ENCODE measurements at regions not wholly inside any gene's neighbourhood (a gene's known extent, or its start where the extent isn't known, plus 50 kb on each side); places are given as distances from the start of the nearest gene placed in this dataset.
"Not testable (repeated sequence)": the region's sequence is repeated elsewhere in the genome, so short reads cannot be mapped to it uniquely, and the experiment has no call there.

- Histone ChIP-seq H3K36me3 (ENCODE audit: control insufficient read depth in 1 of 2, insufficient read depth in 2 of 2, low read length in 2 of 2) (no peaks in the 10 kb centered on the region), H3K27ac (ENCODE audit: low read length) (no peak overlapping the region)
Observed at GRCh38 chrY:18993480-18993879, 219.9 kb upstream of the HSFY2 start.

DNA sequence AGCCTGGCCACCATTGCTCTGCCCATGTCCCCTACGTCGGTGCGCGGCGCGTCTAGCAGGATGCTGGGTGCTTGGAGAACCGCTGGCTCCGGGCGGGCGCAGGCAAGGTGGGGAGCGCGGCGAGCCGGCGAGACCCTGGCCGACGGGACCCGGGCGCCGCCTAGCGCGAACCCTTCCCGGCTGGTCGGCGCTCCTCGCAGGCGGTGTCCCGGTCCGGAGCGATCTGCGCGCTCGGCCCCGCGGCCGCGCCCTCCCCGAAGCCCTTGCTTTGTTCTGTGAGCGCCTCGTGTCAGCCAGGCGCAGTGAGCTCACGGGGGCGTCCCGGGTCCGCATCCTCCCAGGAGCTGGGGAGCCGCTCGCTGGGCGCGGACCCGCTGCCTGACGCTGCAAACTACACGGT lies 219.1 kb upstream of the HSFY2 start:
- H3K4me1 ChIP-seq (ENCODE audit: control insufficient read depth in 1 of 2, insufficient read depth in 2 of 2, low read length in 2 of 2); H3K27me3 ChIP-seq (ENCODE audit: low read depth, low read length); H3K36me3 ChIP-seq (ENCODE audit: control insufficient read depth in 1 of 2, insufficient read depth in 2 of 2, low read length in 2 of 2); H3K27ac ChIP-seq (ENCODE audit: low read length); H3K9me3 ChIP-seq (ENCODE audit: control insufficient read depth in 1 of 2, low read length in 2 of 2): not testable (repeated sequence)
- peak overlapping the region in 1 of 2 donors; percentile 8 for H3K4me3 ChIP-seq (ENCODE audit: low read depth in 1 of 2, low read length in 2 of 2)

More at GRCh38 chrY:18993480-18993879, 219.9 kb upstream of the HSFY2 start:
- Histone ChIP-seq H3K4me1 (ENCODE audit: control insufficient read depth in 1 of 2, insufficient read depth in 2 of 2, low read length in 2 of 2) (peaks cover 0 to 8% of the 10 kb centered on the region in 2 donors), H3K27me3 (ENCODE audit: low read depth, low read length) (no peaks in the 10 kb centered on the region), H3K4me3 (ENCODE audit: low read depth in 1 of 2, low read length in 2 of 2) (no peak overlapping the region), H3K9me3 (ENCODE audit: control insufficient read depth in 1 of 2, low read length in 2 of 2) (no peaks in the 10 kb centered on the region)

- Histone ChIP-seq H3K9me3 (ENCODE audit: control insufficient read depth in 1 of 2, low read length in 2 of 2) (no peaks in the 10 kb centered on the region), H3K36me3 (ENCODE audit: control insufficient read depth in 1 of 2, insufficient read depth in 2 of 2, low read length in 2 of 2) (no peaks in the 10 kb centered on the region), H3K27me3 (ENCODE audit: low read depth, low read length) (no peaks in the 10 kb centered on the region), H3K4me3 (ENCODE audit: low read depth in 1 of 2, low read length in 2 of 2) (no peak overlapping the region), H3K27ac (ENCODE audit: low read length) (no peak overlapping the region), H3K4me1 (ENCODE audit: control insufficient read depth in 1 of 2, insufficient read depth in 2 of 2, low read length in 2 of 2) (peaks cover 0 to 3% of the 10 kb centered on the region in 2 donors)
Observed at GRCh38 chrY:18989356-18989755, 215.8 kb upstream of the HSFY2 start.

GRCh38 chrY:18966001-18966400 lies 192.5 kb upstream of the HSFY2 start:
- Histone ChIP-seq H3K9me3 (ENCODE audit: control insufficient read depth in 1 of 2, low read length in 2 of 2) (peaks cover 0 to 7% of the 10 kb centered on the region in 2 donors), H3K27me3 (ENCODE audit: low read depth, low read length) (no peaks in the 10 kb centered on the region), H3K36me3 (ENCODE audit: control insufficient read depth in 1 of 2, insufficient read depth in 2 of 2, low read length in 2 of 2) (no peaks in the 10 kb centered on the region), H3K27ac (ENCODE audit: low read length) (no peak overlapping the region), H3K4me3 (ENCODE audit: low read depth in 1 of 2, low read length in 2 of 2) (no peak overlapping the region), H3K4me1 (ENCODE audit: control insufficient read depth in 1 of 2, insufficient read depth in 2 of 2, low read length in 2 of 2) (no peaks in the 10 kb centered on the region)

DNA sequence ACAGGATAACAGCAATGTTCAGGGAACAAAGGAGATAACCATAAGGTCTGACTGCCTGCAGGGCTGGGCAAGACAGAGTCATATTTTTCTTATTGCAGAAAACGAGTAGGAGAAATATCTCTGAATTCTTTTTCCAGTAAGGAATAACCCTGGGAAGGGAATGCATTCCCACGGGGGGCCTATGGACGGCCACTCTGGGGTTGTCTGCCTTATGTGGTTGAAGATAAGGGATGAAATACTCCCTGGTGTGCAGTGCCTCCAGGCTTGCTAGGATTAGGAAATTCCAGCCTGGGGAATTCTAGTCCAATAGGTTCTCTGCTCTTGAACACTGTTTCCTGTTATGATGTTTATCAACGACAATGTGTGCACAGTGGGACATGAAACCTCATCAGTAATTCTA lies 185.3 kb upstream of the HSFY2 start:
- H3K36me3 ChIP-seq (ENCODE audit: control insufficient read depth in 1 of 2, insufficient read depth in 2 of 2, low read length in 2 of 2), result no peaks in the 10 kb centered on the region
- H3K27ac ChIP-seq (ENCODE audit: low read length), result no peak overlapping the region
- no peaks in the 10 kb centered on the region for H3K27me3 ChIP-seq (ENCODE audit: low read depth, low read length)
- H3K9me3 ChIP-seq (ENCODE audit: control insufficient read depth in 1 of 2, low read length in 2 of 2), result no peaks in the 10 kb centered on the region
- no peak overlapping the region for H3K4me3 ChIP-seq (ENCODE audit: low read depth in 1 of 2, low read length in 2 of 2)
- H3K4me1 ChIP-seq (ENCODE audit: control insufficient read depth in 1 of 2, insufficient read depth in 2 of 2, low read length in 2 of 2), result no peaks in the 10 kb centered on the region

DNA sequence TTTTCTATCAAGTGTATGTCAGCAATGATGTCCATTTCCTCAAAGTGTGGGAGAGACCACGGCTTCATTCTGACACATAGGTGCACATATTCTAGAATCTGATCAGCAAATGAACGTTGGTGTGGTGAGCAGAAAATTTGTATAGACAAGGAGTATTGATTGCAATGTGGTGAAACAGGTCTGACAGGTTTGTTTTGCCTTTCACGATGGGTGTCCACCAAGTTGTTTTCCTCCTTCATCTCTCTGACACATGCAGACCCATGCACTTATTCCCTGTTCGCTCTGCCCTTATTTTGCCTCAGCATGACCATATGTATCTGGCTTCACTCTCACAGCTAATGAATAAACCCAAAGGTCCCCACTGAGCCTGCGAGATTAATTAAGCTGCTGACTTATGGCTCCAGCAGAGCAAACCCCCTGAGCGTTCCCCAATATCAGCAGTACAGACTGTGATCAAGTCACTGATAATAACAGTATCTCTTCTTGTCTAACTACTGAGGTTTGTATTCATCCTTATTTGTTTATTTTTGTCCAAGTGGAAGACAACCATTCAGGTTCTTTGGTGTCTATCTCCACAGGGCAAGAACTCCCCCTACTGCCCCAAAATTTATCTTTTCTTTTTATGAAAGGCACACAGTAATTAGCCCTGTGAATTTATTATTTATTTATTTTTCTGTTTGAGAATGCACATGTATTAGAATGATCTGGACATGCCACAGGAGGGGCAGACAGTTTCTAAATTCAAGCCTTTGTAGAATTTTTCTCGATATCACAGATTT lies 178.3 kb upstream of the HSFY2 start:
- H3K27ac ChIP-seq (ENCODE audit: low read length), result no peak overlapping the region
- no peaks in the 10 kb centered on the region for H3K4me1 ChIP-seq (ENCODE audit: control insufficient read depth in 1 of 2, insufficient read depth in 2 of 2, low read length in 2 of 2)
- H3K36me3 ChIP-seq (ENCODE audit: control insufficient read depth in 1 of 2, insufficient read depth in 2 of 2, low read length in 2 of 2), result no peaks in the 10 kb centered on the region
- H3K27me3 ChIP-seq (ENCODE audit: low read depth, low read length), result no peaks in the 10 kb centered on the region
- H3K4me3 ChIP-seq (ENCODE audit: low read depth in 1 of 2, low read length in 2 of 2), result no peak overlapping the region
- peaks cover 0 to 3% of the 10 kb centered on the region in 2 donors for H3K9me3 ChIP-seq (ENCODE audit: control insufficient read depth in 1 of 2, low read length in 2 of 2)

GRCh38 chrY:18951019-18951418 lies 177.5 kb upstream of the HSFY2 start:
- Histone ChIP-seq H3K4me3 (ENCODE audit: low read depth in 1 of 2, low read length in 2 of 2) (no peak overlapping the region), H3K36me3 (ENCODE audit: control insufficient read depth in 1 of 2, insufficient read depth in 2 of 2, low read length in 2 of 2) (no peaks in the 10 kb centered on the region), H3K27ac (ENCODE audit: low read length) (no peak overlapping the region)

GRCh38 chrY:18936831-18937230 lies 163.3 kb upstream of the HSFY2 start:
- Histone ChIP-seq H3K4me1 (ENCODE audit: control insufficient read depth in 1 of 2, insufficient read depth in 2 of 2, low read length in 2 of 2) (no peaks in the 10 kb centered on the region), H3K27me3 (ENCODE audit: low read depth, low read length) (no peaks in the 10 kb centered on the region), H3K9me3 (ENCODE audit: control insufficient read depth in 1 of 2, low read length in 2 of 2) (no peaks in the 10 kb centered on the region), H3K4me3 (ENCODE audit: low read depth in 1 of 2, low read length in 2 of 2) (no peak overlapping the region), H3K27ac (ENCODE audit: low read length) (no peak overlapping the region), H3K36me3 (ENCODE audit: control insufficient read depth in 1 of 2, insufficient read depth in 2 of 2, low read length in 2 of 2) (no peaks in the 10 kb centered on the region)

More at GRCh38 chrY:18951019-18951418, 177.5 kb upstream of the HSFY2 start:
- Histone ChIP-seq H3K4me1 (ENCODE audit: control insufficient read depth in 1 of 2, insufficient read depth in 2 of 2, low read length in 2 of 2) (no peaks in the 10 kb centered on the region), H3K27me3 (ENCODE audit: low read depth, low read length) (no peaks in the 10 kb centered on the region), H3K9me3 (ENCODE audit: control insufficient read depth in 1 of 2, low read length in 2 of 2) (peaks cover 0 to 3% of the 10 kb centered on the region in 2 donors)

DNA sequence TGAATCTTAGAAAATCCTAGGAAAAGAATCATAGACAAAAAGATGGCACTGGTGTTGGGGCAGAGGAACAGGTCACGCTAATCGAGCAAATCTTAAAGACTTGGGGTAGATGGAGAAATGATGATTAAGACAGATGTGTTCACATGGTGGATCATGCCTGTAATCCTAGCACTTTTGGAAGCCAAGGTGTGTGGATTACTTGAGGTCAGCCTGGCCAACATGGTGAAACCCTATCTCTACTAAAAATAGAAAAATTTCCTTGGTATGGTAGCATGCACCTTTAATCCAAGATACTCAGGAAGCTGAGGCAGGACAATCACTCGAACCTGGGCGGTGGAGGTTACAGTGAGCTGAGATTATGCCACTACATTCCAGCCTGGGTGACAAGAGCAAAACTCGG lies 145.7 kb upstream of the HSFY2 start:
- Histone ChIP-seq H3K4me3 (ENCODE audit: low read depth in 1 of 2, low read length in 2 of 2) (no peak overlapping the region), H3K27me3 (ENCODE audit: low read depth, low read length) (no peaks in the 10 kb centered on the region), H3K36me3 (ENCODE audit: control insufficient read depth in 1 of 2, insufficient read depth in 2 of 2, low read length in 2 of 2) (no peaks in the 10 kb centered on the region), H3K4me1 (ENCODE audit: control insufficient read depth in 1 of 2, insufficient read depth in 2 of 2, low read length in 2 of 2) (peaks cover 0 to 4% of the 10 kb centered on the region in 2 donors), H3K27ac (ENCODE audit: low read length) (no peak overlapping the region), H3K9me3 (ENCODE audit: control insufficient read depth in 1 of 2, low read length in 2 of 2) (no peaks in the 10 kb centered on the region)

GRCh38 chrY:18912846-18913245 lies 139.3 kb upstream of the HSFY2 start:
- no peaks in the 10 kb centered on the region for H3K4me1 ChIP-seq (ENCODE audit: control insufficient read depth in 1 of 2, insufficient read depth in 2 of 2, low read length in 2 of 2)
- H3K27ac ChIP-seq (ENCODE audit: low read length), result no peak overlapping the region
- H3K9me3 ChIP-seq (ENCODE audit: control insufficient read depth in 1 of 2, low read length in 2 of 2), result no peaks in the 10 kb centered on the region
- no peaks in the 10 kb centered on the region for H3K27me3 ChIP-seq (ENCODE audit: low read depth, low read length)
- H3K36me3 ChIP-seq (ENCODE audit: control insufficient read depth in 1 of 2, insufficient read depth in 2 of 2, low read length in 2 of 2), result no peaks in the 10 kb centered on the region
- H3K4me3 ChIP-seq (ENCODE audit: low read depth in 1 of 2, low read length in 2 of 2), result no peak overlapping the region

GRCh38 chrY:18909846-18910245 lies 136.3 kb upstream of the HSFY2 start:
- Histone ChIP-seq H3K36me3 (ENCODE audit: control insufficient read depth in 1 of 2, insufficient read depth in 2 of 2, low read length in 2 of 2) (no peaks in the 10 kb centered on the region), H3K27me3 (ENCODE audit: low read depth, low read length) (no peaks in the 10 kb centered on the region), H3K27ac (ENCODE audit: low read length) (no peak overlapping the region), H3K4me1 (ENCODE audit: control insufficient read depth in 1 of 2, insufficient read depth in 2 of 2, low read length in 2 of 2) (no peaks in the 10 kb centered on the region), H3K9me3 (ENCODE audit: control insufficient read depth in 1 of 2, low read length in 2 of 2) (no peaks in the 10 kb centered on the region), H3K4me3 (ENCODE audit: low read depth in 1 of 2, low read length in 2 of 2) (no peak overlapping the region)

GRCh38 chrY:18906198-18906597 lies 132.7 kb upstream of the HSFY2 start:
- H3K4me3 ChIP-seq (ENCODE audit: low read depth in 1 of 2, low read length in 2 of 2); H3K4me1 ChIP-seq (ENCODE audit: control insufficient read depth in 1 of 2, insufficient read depth in 2 of 2, low read length in 2 of 2); H3K27me3 ChIP-seq (ENCODE audit: low read depth, low read length); H3K9me3 ChIP-seq (ENCODE audit: control insufficient read depth in 1 of 2, low read length in 2 of 2); H3K36me3 ChIP-seq (ENCODE audit: control insufficient read depth in 1 of 2, insufficient read depth in 2 of 2, low read length in 2 of 2); H3K27ac ChIP-seq (ENCODE audit: low read length): not testable (repeated sequence)
